ENCODE measurements at regions not wholly inside any gene's neighbourhood (a gene's known extent, or its start where the extent isn't known, plus 50 kb on each side); places are given as distances from the start of the nearest gene placed in this dataset.
"Not testable (repeated sequence)": the region's sequence is repeated elsewhere in the genome, so short reads cannot be mapped to it uniquely, and the experiment has no call there.

DNA sequence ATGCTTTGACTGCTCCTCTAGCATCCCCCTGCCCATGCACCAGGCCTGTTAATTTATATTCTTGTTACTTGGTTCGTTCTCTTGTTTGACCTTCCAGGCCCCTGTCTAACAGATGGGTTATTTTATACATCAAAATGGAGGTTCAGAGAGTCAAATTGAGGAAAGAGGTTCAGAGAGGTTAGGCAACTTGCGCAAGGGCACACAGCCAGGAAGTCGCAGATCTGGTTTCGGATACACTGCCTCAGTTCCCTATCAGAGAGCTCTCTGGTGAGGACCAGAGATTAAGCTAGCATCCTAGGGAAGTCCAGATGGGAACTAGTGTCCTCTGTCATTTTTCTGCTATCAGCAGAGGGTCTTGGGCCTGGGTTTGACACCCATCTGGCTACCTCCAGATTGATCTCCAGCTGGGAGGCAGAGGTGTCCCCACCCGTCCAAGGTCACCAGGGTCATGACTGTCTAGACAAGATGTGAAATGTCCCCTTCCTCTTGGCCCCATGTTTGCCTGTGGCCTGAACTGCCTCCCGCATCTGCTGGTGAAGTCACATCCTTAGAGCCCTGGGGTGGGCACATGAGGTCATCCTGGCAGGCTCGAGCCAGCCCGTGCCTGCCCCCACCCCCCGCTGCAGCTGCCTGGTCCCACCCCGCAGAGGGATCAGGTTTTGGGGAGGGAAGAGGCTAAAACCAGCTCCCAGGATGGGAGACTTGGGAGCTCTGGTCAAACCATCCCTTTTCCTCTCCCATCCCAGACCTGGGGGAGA, 84.3 kb upstream of the NCOR2 start:
- TF ChIP-seq, protein P1, sequence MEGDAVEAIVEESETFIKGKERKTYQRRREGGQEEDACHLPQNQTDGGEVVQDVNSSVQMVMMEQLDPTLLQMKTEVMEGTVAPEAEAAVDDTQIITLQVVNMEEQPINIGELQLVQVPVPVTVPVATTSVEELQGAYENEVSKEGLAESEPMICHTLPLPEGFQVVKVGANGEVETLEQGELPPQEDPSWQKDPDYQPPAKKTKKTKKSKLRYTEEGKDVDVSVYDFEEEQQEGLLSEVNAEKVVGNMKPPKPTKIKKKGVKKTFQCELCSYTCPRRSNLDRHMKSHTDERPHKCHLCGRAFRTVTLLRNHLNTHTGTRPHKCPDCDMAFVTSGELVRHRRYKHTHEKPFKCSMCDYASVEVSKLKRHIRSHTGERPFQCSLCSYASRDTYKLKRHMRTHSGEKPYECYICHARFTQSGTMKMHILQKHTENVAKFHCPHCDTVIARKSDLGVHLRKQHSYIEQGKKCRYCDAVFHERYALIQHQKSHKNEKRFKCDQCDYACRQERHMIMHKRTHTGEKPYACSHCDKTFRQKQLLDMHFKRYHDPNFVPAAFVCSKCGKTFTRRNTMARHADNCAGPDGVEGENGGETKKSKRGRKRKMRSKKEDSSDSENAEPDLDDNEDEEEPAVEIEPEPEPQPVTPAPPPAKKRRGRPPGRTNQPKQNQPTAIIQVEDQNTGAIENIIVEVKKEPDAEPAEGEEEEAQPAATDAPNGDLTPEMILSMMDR (conservative IDR thresholded peaks at IDR 0.05; ENCODE audit: low read depth, low read length) = no peak
- DNase-seq (ENCODE audit: low read depth) = no peak
- no peak overlapping the region for H3K4me3 ChIP-seq (ENCODE audit: low read depth, low read length)

DNA sequence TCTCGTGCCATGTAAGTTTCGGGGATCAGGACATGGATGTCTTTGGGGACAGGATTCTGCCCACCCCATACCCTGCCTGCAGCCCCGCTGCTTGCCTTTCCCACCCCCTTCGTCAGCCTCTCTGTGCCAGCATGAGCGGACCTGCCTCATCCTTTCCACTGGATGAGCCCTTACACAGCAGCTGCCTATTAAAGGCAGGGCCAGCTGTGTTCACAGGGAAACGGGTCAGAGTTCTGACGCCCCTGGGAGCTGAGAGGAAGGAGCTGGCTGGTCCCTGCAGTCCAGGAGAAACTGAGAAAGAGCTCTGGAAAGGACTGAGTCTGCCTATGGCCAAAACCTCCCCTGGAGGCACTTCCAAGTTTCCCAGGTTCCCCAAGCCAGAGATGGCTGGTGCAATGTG, 83.5 kb upstream of the NCOR2 start:
- TF ChIP-seq, protein P1 (conservative IDR thresholded peaks at IDR 0.05; ENCODE audit: low read depth, low read length) = no peak
- no peak for DNase-seq (ENCODE audit: low read depth)

GRCh38 chr12:124648710-124649384, 81.4 kb upstream of the NCOR2 start:
- TF ChIP-seq, protein P1 (conservative IDR thresholded peaks at IDR 0.05; ENCODE audit: low read depth, low read length) = no peak
- DNase-seq (ENCODE audit: low read depth) = no peak
- no peak overlapping the region for H3K4me3 ChIP-seq (ENCODE audit: low read depth, low read length)

More for the DNA sequence above, 83.5 kb upstream of the NCOR2 start:
- H3K4me3 ChIP-seq (ENCODE audit: low read depth, low read length) = no peak overlapping the region

DNA sequence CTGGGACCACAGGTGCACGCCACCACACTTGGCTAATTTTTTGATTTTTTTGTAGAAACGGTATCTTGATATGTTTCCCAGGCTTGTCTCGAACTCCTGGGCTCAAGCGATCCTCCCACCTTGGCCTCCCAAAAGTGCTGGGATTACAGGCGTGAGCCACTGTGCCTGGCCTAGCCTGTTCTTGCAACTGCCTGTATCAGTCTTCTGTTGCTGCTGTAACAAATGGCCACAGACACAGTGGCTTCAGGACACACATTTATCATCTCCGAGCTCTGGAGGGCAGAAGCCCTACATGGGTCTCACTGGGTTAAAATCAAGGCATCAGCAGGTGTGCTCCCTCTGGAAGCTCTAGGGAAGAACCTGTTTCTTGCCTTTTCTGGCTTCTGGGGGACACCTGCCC, 79.9 kb upstream of the NCOR2 start:
- DNase-seq (ENCODE audit: low read depth) = no peak
- TF ChIP-seq, protein P1 (conservative IDR thresholded peaks at IDR 0.05; ENCODE audit: low read depth, low read length) = no peak
- H3K4me3 ChIP-seq (ENCODE audit: low read depth, low read length) = no peak overlapping the region

- no peak for DNase-seq (ENCODE audit: low read depth)
- H3K4me3 ChIP-seq (ENCODE audit: low read depth, low read length) = no peak overlapping the region
- TF ChIP-seq, protein P1 (conservative IDR thresholded peaks at IDR 0.05; ENCODE audit: low read depth, low read length) = no peak
Observed at GRCh38 chr12:124646385-124647230, 79.2 kb upstream of the NCOR2 start.

GRCh38 chr12:124645530-124646244, 78.3 kb upstream of the NCOR2 start:
- TF ChIP-seq, protein P1 (conservative IDR thresholded peaks at IDR 0.05; ENCODE audit: low read depth, low read length) = no peak
- DNase-seq (ENCODE audit: low read depth) = no peak
- H3K4me3 ChIP-seq (ENCODE audit: low read depth, low read length) = no peak overlapping the region

- not testable (repeated sequence) for H3K4me3 ChIP-seq (ENCODE audit: low read depth, low read length); DNase-seq (ENCODE audit: low read depth)
Observed at GRCh38 chr12:124643768-124644167, 76.4 kb upstream of the NCOR2 start.
